HG03432 (cell line): ENCODE measurements at regions not wholly inside any gene's neighbourhood (a gene's known extent, or its start where the extent isn't known, plus 50 kb on each side); places are given as distances from the start of the nearest gene placed in this dataset.

ENCODE experiments used
- ATAC-seq: cut with Tn5 transposase; IDR thresholded peaks from one replicate; pipeline ENCODE4 v1.9.1; 2021; ENCODE audit warnings: mild to moderate bottlenecking, moderate library complexity; ENCODE audit not compliant: unreplicated experiment

- ATAC-seq = no peak
These were observed 335.0 kb upstream of the TRIB2 start for GRCh38 chr2:12381543-12382325.

GRCh38 chr2:12382366-12382765 is 334.4 kb upstream of the TRIB2 start:
- ATAC-seq = no peak

- ATAC-seq = no peak
These were observed 327.2 kb upstream of the TRIB2 start for GRCh38 chr2:12389344-12390045.

GRCh38 chr2:12391116-12391515 is 325.6 kb upstream of the TRIB2 start:
- no peak for ATAC-seq

- ATAC-seq = no peak
These were observed 320.0 kb upstream of the TRIB2 start for GRCh38 chr2:12396699-12397098.

GRCh38 chr2:12397854-12398253 is 318.9 kb upstream of the TRIB2 start:
- ATAC-seq = no peak

GRCh38 chr2:12399240-12399639 is 317.5 kb upstream of the TRIB2 start:
- ATAC-seq = no peak

- ATAC-seq = no peak
These were observed 316.2 kb upstream of the TRIB2 start for GRCh38 chr2:12400543-12400942.

- no peak for ATAC-seq
These were observed 314.1 kb upstream of the TRIB2 start for GRCh38 chr2:12402440-12403139.

- ATAC-seq = no peak
These were observed 312.2 kb upstream of the TRIB2 start for GRCh38 chr2:12404497-12404896.

GRCh38 chr2:12407160-12407559 is 309.6 kb upstream of the TRIB2 start:
- no peak for ATAC-seq

GRCh38 chr2:12412898-12413305 is 303.8 kb upstream of the TRIB2 start:
- peak; percentile 99 for ATAC-seq

GRCh38 chr2:12415536-12415935 is 301.2 kb upstream of the TRIB2 start:
- ATAC-seq = no peak

- no peak for ATAC-seq
These were observed 300.1 kb upstream of the TRIB2 start for GRCh38 chr2:12416600-12416999.

GRCh38 chr2:12417786-12418185 is 298.9 kb upstream of the TRIB2 start:
- no peak for ATAC-seq

GRCh38 chr2:12419803-12420202 is 296.9 kb upstream of the TRIB2 start:
- ATAC-seq = no peak

- no peak for ATAC-seq
These were observed 295.7 kb upstream of the TRIB2 start for GRCh38 chr2:12421046-12421445.

GRCh38 chr2:12424219-12424618 is 292.5 kb upstream of the TRIB2 start:
- ATAC-seq = no peak

GRCh38 chr2:12424809-12425208 is 291.9 kb upstream of the TRIB2 start:
- ATAC-seq = no peak

GRCh38 chr2:12428324-12428723 is 288.4 kb upstream of the TRIB2 start:
- no peak for ATAC-seq

GRCh38 chr2:12428786-12429185 is 287.9 kb upstream of the TRIB2 start:
- no peak for ATAC-seq
